OCI-LY7 (cell line): ENCODE measurements at regions not wholly inside any gene's neighbourhood (a gene's known extent, or its start where the extent isn't known, plus 50 kb on each side); places are given as distances from the start of the nearest gene placed in this dataset.

Experiments used
- EZH2phosphoT487 ChIP-seq: fragments of 200-600 bp; sonication (generic); IDR thresholded peaks from 2 replicates; pipeline ENCODE4 v1.6.1; 2018; ENCODE audit warnings: low read depth, borderline replicate concordance, mild to moderate bottlenecking, mixed run types, antibody characterized with exemption, low read length, moderate library complexity, mixed read lengths
- TF ChIP-seq, protein P1 (sequence below): fragments of 200-600 bp; sonication (generic); conservative IDR thresholded peaks from 2 replicates; pipeline ENCODE4 v1.5.1; 2014; ENCODE audit warnings: mild to moderate bottlenecking, antibody characterized with exemption, low read length, moderate library complexity, mixed read lengths

DNA sequence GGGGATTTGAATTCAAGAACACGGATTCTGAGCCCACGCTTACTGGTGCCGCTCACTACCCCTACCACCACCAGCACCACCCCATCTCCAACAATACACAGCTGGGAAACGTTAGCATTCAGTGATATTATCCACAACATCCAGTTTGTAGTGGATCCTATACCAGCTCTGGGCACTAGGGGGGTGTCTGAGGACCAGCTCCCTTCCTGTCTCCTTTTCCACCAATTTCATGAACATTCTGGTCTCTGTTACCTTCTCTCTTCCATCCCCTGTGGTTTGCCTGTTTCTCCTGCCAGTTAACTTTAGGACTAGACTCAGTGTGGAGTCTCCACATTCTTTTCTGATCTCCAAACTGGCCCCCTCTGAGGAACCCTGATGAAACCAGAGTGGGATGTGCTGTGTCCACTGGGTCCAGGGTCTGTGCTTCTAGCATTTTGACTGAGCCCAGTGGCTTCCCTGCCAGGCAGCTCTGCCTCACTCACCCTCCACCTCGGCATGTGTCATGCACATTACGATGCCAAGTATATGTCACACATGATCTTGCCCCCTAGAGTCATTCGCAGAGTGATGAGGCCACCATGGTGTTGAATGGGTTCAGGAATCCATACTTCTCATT lies 187.0 kb upstream of the CDH13 start:
- TF ChIP-seq, protein P1, sequence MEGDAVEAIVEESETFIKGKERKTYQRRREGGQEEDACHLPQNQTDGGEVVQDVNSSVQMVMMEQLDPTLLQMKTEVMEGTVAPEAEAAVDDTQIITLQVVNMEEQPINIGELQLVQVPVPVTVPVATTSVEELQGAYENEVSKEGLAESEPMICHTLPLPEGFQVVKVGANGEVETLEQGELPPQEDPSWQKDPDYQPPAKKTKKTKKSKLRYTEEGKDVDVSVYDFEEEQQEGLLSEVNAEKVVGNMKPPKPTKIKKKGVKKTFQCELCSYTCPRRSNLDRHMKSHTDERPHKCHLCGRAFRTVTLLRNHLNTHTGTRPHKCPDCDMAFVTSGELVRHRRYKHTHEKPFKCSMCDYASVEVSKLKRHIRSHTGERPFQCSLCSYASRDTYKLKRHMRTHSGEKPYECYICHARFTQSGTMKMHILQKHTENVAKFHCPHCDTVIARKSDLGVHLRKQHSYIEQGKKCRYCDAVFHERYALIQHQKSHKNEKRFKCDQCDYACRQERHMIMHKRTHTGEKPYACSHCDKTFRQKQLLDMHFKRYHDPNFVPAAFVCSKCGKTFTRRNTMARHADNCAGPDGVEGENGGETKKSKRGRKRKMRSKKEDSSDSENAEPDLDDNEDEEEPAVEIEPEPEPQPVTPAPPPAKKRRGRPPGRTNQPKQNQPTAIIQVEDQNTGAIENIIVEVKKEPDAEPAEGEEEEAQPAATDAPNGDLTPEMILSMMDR = peak; percentile 61
- TF ChIP-seq EZH2phosphoT487 = no peak
